Fibroblast of lung (primary cell): ENCODE measurements at regions not wholly inside any gene's neighbourhood (a gene's known extent, or its start where the extent isn't known, plus 50 kb on each side); places are given as distances from the start of the nearest gene placed in this dataset.

Experiments
- EZH2 ChIP-seq: IDR thresholded peaks from 2 replicates; pipeline ENCODE4 v1.5.1; 2012; ENCODE audit warnings: low read length, control low read depth, mild to moderate bottlenecking; ENCODE audit errors: missing control alignments
- TF ChIP-seq, protein P1 (sequence below), 2 donors: IDR thresholded peaks in 1 of 2; conservative IDR thresholded peaks in 1 of 2; 1 replicate in 1 of 2; 2 replicates in 1 of 2; pipeline ENCODE4 v1.5.1; 2011 to 2012; ENCODE audit warnings: low read length in 2 of 2, control low read depth in 1 of 2, inconsistent platforms in 1 of 2, low read depth in 1 of 2, mild to moderate bottlenecking in 1 of 2

GRCh38 chr6:100314186-100314585 lies 150.5 kb downstream of the SIM1 start:
- TF ChIP-seq, protein P1, sequence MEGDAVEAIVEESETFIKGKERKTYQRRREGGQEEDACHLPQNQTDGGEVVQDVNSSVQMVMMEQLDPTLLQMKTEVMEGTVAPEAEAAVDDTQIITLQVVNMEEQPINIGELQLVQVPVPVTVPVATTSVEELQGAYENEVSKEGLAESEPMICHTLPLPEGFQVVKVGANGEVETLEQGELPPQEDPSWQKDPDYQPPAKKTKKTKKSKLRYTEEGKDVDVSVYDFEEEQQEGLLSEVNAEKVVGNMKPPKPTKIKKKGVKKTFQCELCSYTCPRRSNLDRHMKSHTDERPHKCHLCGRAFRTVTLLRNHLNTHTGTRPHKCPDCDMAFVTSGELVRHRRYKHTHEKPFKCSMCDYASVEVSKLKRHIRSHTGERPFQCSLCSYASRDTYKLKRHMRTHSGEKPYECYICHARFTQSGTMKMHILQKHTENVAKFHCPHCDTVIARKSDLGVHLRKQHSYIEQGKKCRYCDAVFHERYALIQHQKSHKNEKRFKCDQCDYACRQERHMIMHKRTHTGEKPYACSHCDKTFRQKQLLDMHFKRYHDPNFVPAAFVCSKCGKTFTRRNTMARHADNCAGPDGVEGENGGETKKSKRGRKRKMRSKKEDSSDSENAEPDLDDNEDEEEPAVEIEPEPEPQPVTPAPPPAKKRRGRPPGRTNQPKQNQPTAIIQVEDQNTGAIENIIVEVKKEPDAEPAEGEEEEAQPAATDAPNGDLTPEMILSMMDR (conservative IDR thresholded peaks at IDR 0.05 in 1 of 2, IDR thresholded peaks at IDR 0.05 in 1 of 2; ENCODE audit: low read depth in 1 of 2, low read length in 2 of 2): no peak
- TF ChIP-seq EZH2: no peak
